ENCODE measurements at regions not wholly inside any gene's neighbourhood (a gene's known extent, or its start where the extent isn't known, plus 50 kb on each side); places are given as distances from the start of the nearest gene placed in this dataset.

DNA sequence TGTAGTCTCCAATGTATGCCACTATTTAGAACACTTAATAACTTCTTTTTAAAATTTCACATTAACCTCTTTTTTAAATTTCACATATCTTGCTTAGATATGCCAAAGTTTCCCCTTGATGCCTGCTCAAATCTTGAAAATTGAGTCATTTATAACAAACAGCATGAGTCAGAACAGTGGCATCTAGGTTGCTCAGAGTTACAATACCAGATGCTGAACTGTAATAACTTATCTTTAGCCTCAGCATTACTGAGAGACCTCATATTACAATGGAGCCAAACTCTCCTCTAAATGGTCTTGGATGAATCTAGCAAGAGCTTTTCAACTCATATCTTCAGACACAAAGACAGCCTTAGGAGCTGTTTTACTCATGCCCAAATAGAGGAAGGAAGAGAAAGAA is 439.3 kb upstream of the ARPP21 start:
- TF ChIP-seq, protein P1, sequence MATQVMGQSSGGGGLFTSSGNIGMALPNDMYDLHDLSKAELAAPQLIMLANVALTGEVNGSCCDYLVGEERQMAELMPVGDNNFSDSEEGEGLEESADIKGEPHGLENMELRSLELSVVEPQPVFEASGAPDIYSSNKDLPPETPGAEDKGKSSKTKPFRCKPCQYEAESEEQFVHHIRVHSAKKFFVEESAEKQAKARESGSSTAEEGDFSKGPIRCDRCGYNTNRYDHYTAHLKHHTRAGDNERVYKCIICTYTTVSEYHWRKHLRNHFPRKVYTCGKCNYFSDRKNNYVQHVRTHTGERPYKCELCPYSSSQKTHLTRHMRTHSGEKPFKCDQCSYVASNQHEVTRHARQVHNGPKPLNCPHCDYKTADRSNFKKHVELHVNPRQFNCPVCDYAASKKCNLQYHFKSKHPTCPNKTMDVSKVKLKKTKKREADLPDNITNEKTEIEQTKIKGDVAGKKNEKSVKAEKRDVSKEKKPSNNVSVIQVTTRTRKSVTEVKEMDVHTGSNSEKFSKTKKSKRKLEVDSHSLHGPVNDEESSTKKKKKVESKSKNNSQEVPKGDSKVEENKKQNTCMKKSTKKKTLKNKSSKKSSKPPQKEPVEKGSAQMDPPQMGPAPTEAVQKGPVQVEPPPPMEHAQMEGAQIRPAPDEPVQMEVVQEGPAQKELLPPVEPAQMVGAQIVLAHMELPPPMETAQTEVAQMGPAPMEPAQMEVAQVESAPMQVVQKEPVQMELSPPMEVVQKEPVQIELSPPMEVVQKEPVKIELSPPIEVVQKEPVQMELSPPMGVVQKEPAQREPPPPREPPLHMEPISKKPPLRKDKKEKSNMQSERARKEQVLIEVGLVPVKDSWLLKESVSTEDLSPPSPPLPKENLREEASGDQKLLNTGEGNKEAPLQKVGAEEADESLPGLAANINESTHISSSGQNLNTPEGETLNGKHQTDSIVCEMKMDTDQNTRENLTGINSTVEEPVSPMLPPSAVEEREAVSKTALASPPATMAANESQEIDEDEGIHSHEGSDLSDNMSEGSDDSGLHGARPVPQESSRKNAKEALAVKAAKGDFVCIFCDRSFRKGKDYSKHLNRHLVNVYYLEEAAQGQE (IDR thresholded peaks at IDR 0.05; ENCODE audit: insufficient replicate concordance, low read depth) = no peak
- TF ChIP-seq SPI1 (IDR thresholded peaks at IDR 0.05; ENCODE audit: borderline replicate concordance, low read depth) = 0 out of 2 replicates have a peak, but pooled peaks have one; percentile 89
- Histone ChIP-seq H3K27me3 (ENCODE audit: insufficient read depth, poor library complexity, severe bottlenecking) (no peaks in the 10 kb centered on the region), H3K4me3 (replicated peaks; ENCODE audit: insufficient read depth, low read length) (no peak overlapping the region), H3K27ac (replicated peaks) (no peak overlapping the region)
- DNase-seq (ENCODE audit: low read depth in 1 of 2, low spot score in 1 of 2) = peak in 1 of 2 experiments; percentile 6

DNA sequence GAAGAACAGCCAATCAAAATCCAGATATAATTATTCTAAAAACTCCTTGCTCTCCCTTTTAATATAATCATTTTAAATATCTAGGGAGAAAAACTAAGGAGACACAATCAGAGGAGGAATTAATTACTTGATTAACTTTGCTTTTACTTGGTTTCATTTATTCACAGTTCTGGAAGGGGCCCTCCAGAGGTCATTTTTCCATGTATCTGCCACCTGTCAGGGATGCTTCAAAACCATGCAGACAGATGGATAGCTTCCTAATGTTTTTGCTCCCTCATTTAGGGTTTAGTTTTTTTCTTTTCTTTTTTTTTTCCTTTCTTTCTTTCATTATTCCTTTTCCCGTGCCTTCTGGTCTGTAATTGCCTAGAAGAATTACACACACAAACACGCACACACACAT is 438.1 kb upstream of the ARPP21 start:
- TF ChIP-seq, protein P2, sequence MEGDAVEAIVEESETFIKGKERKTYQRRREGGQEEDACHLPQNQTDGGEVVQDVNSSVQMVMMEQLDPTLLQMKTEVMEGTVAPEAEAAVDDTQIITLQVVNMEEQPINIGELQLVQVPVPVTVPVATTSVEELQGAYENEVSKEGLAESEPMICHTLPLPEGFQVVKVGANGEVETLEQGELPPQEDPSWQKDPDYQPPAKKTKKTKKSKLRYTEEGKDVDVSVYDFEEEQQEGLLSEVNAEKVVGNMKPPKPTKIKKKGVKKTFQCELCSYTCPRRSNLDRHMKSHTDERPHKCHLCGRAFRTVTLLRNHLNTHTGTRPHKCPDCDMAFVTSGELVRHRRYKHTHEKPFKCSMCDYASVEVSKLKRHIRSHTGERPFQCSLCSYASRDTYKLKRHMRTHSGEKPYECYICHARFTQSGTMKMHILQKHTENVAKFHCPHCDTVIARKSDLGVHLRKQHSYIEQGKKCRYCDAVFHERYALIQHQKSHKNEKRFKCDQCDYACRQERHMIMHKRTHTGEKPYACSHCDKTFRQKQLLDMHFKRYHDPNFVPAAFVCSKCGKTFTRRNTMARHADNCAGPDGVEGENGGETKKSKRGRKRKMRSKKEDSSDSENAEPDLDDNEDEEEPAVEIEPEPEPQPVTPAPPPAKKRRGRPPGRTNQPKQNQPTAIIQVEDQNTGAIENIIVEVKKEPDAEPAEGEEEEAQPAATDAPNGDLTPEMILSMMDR (IDR thresholded peaks at IDR 0.05; ENCODE audit: insufficient read depth, low read length) = no peak
- TF ChIP-seq GABPA (IDR thresholded peaks at IDR 0.05; ENCODE audit: low read depth) (no peak), SPI1 (IDR thresholded peaks at IDR 0.05; ENCODE audit: borderline replicate concordance, low read depth) (no peak), POLR2AphosphoS5 (IDR thresholded peaks at IDR 0.05; ENCODE audit: low read depth) (no peak)
- TF ChIP-seq, protein P1 (IDR thresholded peaks at IDR 0.05; ENCODE audit: insufficient replicate concordance, low read depth) = no peak
- Histone ChIP-seq H3K4me3 (replicated peaks; ENCODE audit: insufficient read depth, low read length) (no peak overlapping the region), H3K27ac (replicated peaks) (no peak overlapping the region), H3K27me3 (ENCODE audit: insufficient read depth, poor library complexity, severe bottlenecking) (no peaks in the 10 kb centered on the region)
- no peak for DNase-seq (ENCODE audit: low read depth in 1 of 2, low spot score in 1 of 2)

DNA sequence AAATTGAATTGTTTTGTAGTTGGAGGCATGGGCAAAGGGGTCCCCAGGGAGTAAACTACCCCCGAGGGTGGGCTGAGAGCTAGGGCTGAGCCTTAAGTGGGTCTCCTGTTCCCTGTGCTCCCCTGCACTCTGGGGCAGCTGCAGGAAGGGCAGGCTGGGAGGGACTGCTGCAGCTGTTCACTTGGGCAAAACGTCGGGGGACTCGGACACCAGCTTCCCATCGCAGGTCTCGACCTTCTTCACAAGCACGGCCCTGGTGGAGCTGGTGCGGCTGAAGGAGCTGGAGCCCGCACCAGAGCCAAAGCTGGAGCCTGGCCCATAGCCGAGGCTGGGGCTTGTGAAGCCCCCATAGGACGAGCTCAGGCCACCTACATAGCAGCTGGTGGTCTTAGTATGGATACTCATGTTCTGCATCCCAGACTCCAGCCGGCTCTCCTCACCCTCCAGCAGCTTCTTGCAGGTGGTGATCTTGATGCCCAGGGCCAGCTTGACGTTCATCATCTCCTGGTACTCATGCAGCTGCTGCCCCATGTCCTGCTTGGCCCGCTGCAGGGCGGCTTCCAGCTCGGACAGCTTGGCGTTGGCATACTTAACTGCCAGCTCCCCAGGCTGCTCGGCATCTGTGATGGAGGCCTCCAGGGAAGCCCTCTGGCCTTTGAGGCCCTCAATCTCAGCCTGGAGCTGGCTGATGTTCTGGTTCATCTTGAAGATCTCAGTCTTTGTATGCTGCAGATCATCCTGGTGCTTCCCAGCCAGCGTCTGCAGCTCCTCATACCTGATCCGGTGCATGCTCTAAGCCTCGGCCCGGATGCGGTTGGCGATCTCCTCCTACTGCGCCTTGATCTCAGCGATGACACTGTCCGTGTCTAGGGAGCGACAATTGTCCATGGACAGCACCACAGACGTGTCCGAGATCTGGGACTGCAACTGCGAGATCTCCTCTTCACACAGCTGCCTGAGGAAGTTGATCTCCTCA is 423.5 kb upstream of the ARPP21 start:
- TF ChIP-seq, protein P1 (IDR thresholded peaks at IDR 0.05; ENCODE audit: insufficient replicate concordance, low read depth) = no peak
- no peak for TF ChIP-seq GABPA (IDR thresholded peaks at IDR 0.05; ENCODE audit: low read depth)
- TF ChIP-seq, protein P2 (IDR thresholded peaks at IDR 0.05; ENCODE audit: insufficient read depth, low read length) = no peak
- TF ChIP-seq SPI1 (IDR thresholded peaks at IDR 0.05; ENCODE audit: borderline replicate concordance, low read depth) = no peak
- TF ChIP-seq POLR2AphosphoS5 (IDR thresholded peaks at IDR 0.05; ENCODE audit: low read depth) = no peak
- H3K27me3 ChIP-seq (ENCODE audit: insufficient read depth, poor library complexity, severe bottlenecking) = no peaks in the 10 kb centered on the region
- no peak for DNase-seq (ENCODE audit: low read depth in 1 of 2, low spot score in 1 of 2)
- H3K4me3 ChIP-seq (replicated peaks; ENCODE audit: insufficient read depth, low read length) = no peak overlapping the region
- H3K27ac ChIP-seq (replicated peaks) = no peak overlapping the region

All from HL-60 (cell line).